HepG2 (cell line): ENCODE measurements at regions not wholly inside any gene's neighbourhood (a gene's known extent, or its start where the extent isn't known, plus 50 kb on each side); places are given as distances from the start of the nearest gene placed in this dataset.

Experiments
- AKAP8 ChIP-seq: sonication (generic); formaldehyde crosslinking; IDR thresholded peaks from 2 replicates; pipeline ENCODE4 v1.5.1; 2020; ENCODE audit warnings: mild to moderate bottlenecking, missing genetic modification reagents
- EZH2 ChIP-seq: conservative IDR thresholded peaks from 2 replicates; pipeline ENCODE4 v1.6.1; 2012; ENCODE audit warnings: mild to moderate bottlenecking, low read depth, low read length, moderate library complexity
- IRF2 ChIP-seq: IDR thresholded peaks from 2 replicates; pipeline ENCODE4 v1.6.1; 2018; ENCODE audit warnings: missing genetic modification reagents, missing compliant biosample characterization
- JUNB ChIP-seq: sonication (generic); formaldehyde crosslinking; IDR thresholded peaks from 2 replicates; pipeline ENCODE4 v1.8.0; 2022; ENCODE audit warnings: missing genetic modification reagents, mild to moderate bottlenecking, borderline replicate concordance
- KDM6A ChIP-seq: IDR thresholded peaks from 2 replicates; pipeline ENCODE4 v1.6.1; 2016; ENCODE audit warnings: low read depth
- MED1 ChIP-seq: sonication (generic); formaldehyde crosslinking; IDR thresholded peaks from 2 replicates; pipeline ENCODE4 v1.4.0; 2020; ENCODE audit warnings: missing genetic modification reagents
- NFIC ChIP-seq: IDR thresholded peaks from 2 replicates; pipeline ENCODE4 v1.6.1; 2012; ENCODE audit warnings: mild to moderate bottlenecking, low read length, inconsistent platforms
- PHB2 ChIP-seq: fragments of 450-650 bp; IDR thresholded peaks from 2 replicates; pipeline ENCODE4 v1.6.1; 2018; ENCODE audit not compliant: partially characterized antibody
- SMYD3 ChIP-seq: sonication (generic); formaldehyde crosslinking; IDR thresholded peaks from 2 replicates; pipeline ENCODE4 v1.8.1; 2023; ENCODE audit warnings: mild to moderate bottlenecking, missing genetic modification reagents
- THYN1 ChIP-seq: sonication (generic); formaldehyde crosslinking; IDR thresholded peaks from 2 replicates; pipeline ENCODE4 v1.8.1; 2023; ENCODE audit warnings: low read depth, mild to moderate bottlenecking, moderate library complexity, missing genetic modification reagents, borderline replicate concordance
- ZC3H13 ChIP-seq: sonication (generic); formaldehyde crosslinking; IDR thresholded peaks from 2 replicates; pipeline ENCODE4 v1.8.1; 2023; ENCODE audit warnings: mild to moderate bottlenecking, missing genetic modification reagents, moderate library complexity
- ZNF12 ChIP-seq: sonication (generic); formaldehyde crosslinking; IDR thresholded peaks from 2 replicates; pipeline ENCODE4 v1.5.0; 2020; ENCODE audit warnings: missing genetic modification reagents
- ZNF143 ChIP-seq: sonication (generic); formaldehyde crosslinking; IDR thresholded peaks from 2 replicates; pipeline ENCODE4 v1.4.0; 2020; ENCODE audit warnings: missing genetic modification reagents
- ZNF207 ChIP-seq: fragments of 450-650 bp; IDR thresholded peaks from 2 replicates; pipeline ENCODE4 v1.6.1; 2016; ENCODE audit warnings: antibody characterized with exemption, borderline replicate concordance
- ZNF24 ChIP-seq: fragments of 450-650 bp; IDR thresholded peaks from 2 replicates; pipeline ENCODE4 v1.6.1; 2017; ENCODE audit warnings: antibody characterized with exemption, mild to moderate bottlenecking
- ZNF441 ChIP-seq: sonication (generic); formaldehyde crosslinking; IDR thresholded peaks from 2 replicates; pipeline ENCODE4 v1.7.0; 2021; ENCODE audit warnings: missing genetic modification reagents, borderline replicate concordance
- ZNF569 ChIP-seq: sonication (generic); formaldehyde crosslinking; IDR thresholded peaks from 2 replicates; pipeline ENCODE4 v1.5.0; 2020; ENCODE audit warnings: mild to moderate bottlenecking, missing genetic modification reagents, moderate library complexity, borderline replicate concordance
- TF ChIP-seq, protein P1 (sequence below): sonication (generic); formaldehyde crosslinking; IDR thresholded peaks from 2 replicates; pipeline ENCODE4 v1.5.0; 2020; ENCODE audit warnings: missing genetic modification reagents, mild to moderate bottlenecking, borderline replicate concordance
- TF ChIP-seq, protein P2 (sequence below): sonication (generic); formaldehyde crosslinking; IDR thresholded peaks from 2 replicates; pipeline ENCODE4 v1.4.0; 2020; ENCODE audit warnings: missing genetic modification reagents, borderline replicate concordance
- TF ChIP-seq, protein P3 (sequence below): sonication (generic); formaldehyde crosslinking; IDR thresholded peaks from 2 replicates; pipeline ENCODE4 v1.4.0; 2020; ENCODE audit warnings: mild to moderate bottlenecking, missing genetic modification reagents

DNA sequence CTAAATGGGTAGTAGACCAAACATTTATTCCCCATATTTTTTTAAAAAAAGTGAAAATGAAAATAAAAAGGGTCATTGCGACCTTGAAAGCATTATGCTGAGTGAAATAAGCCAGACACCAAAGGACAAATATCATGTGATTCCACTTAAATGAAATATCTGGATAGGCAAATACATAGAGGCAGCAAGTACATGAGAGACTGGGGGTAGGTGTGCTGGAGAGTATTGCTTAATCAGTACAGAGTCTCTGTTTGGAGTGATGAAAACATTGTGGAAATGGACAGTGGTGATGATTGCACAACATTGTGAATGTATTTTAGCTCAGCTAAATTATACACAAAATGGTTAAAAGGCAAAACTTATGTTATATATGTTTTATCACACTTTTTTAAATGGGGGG, 169.4 kb downstream of the AKR1D1 start (continued):
- TF ChIP-seq, protein P1, sequence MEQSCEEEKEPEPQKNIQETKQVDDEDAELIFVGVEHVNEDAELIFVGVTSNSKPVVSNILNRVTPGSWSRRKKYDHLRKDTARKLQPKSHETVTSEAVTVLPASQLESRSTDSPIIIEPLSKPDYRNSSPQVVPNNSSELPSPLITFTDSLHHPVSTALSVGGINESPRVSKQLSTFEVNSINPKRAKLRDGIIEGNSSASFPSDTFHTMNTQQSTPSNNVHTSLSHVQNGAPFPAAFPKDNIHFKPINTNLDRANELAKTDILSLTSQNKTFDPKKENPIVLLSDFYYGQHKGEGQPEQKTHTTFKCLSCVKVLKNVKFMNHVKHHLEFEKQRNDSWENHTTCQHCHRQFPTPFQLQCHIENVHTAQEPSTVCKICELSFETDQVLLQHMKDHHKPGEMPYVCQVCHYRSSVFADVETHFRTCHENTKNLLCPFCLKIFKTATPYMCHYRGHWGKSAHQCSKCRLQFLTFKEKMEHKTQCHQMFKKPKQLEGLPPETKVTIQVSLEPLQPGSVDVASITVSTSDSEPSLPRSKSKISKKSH, result no peak
- no peak for TF ChIP-seq EZH2
- TF ChIP-seq KDM6A (CRISPR knock-in tag), result peak; percentile 50; the same call in 1 of the 2 replicates
- no peak; the same call in 1 of the 2 replicates for TF ChIP-seq JUNB (CRISPR knock-in tag)
- TF ChIP-seq NFIC, result peak; percentile 90
- TF ChIP-seq ZNF24, result no peak; the same call in 1 of the 2 replicates
- TF ChIP-seq SMYD3, result 0 out of 2 replicates have a peak, but pooled peaks have one; percentile 43
- no peak for TF ChIP-seq ZNF569 (CRISPR knock-in tag)
- TF ChIP-seq ZC3H13 (CRISPR knock-in tag), result no peak
- TF ChIP-seq ZNF12 (CRISPR knock-in tag), result peak; percentile 93
- peak; percentile 49; the same call in 1 of the 2 replicates for TF ChIP-seq ZNF441 (CRISPR knock-in tag)
- TF ChIP-seq THYN1, result no peak
- no peak for TF ChIP-seq PHB2
- no peak for TF ChIP-seq ZNF207
- peak; percentile 85 for TF ChIP-seq IRF2 (CRISPR knock-in tag)
- TF ChIP-seq, protein P2, sequence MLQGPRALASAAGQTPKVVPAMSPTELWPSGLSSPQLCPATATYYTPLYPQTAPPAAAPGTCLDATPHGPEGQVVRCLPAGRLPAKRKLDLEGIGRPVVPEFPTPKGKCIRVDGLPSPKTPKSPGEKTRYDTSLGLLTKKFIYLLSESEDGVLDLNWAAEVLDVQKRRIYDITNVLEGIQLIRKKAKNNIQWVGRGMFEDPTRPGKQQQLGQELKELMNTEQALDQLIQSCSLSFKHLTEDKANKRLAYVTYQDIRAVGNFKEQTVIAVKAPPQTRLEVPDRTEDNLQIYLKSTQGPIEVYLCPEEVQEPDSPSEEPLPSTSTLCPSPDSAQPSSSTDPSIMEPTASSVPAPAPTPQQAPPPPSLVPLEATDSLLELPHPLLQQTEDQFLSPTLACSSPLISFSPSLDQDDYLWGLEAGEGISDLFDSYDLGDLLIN (CRISPR knock-in tag), result no peak
- peak; percentile 98 for TF ChIP-seq MED1 (CRISPR knock-in tag)
- TF ChIP-seq ZNF143 (CRISPR knock-in tag), result no peak
- TF ChIP-seq, protein P3, sequence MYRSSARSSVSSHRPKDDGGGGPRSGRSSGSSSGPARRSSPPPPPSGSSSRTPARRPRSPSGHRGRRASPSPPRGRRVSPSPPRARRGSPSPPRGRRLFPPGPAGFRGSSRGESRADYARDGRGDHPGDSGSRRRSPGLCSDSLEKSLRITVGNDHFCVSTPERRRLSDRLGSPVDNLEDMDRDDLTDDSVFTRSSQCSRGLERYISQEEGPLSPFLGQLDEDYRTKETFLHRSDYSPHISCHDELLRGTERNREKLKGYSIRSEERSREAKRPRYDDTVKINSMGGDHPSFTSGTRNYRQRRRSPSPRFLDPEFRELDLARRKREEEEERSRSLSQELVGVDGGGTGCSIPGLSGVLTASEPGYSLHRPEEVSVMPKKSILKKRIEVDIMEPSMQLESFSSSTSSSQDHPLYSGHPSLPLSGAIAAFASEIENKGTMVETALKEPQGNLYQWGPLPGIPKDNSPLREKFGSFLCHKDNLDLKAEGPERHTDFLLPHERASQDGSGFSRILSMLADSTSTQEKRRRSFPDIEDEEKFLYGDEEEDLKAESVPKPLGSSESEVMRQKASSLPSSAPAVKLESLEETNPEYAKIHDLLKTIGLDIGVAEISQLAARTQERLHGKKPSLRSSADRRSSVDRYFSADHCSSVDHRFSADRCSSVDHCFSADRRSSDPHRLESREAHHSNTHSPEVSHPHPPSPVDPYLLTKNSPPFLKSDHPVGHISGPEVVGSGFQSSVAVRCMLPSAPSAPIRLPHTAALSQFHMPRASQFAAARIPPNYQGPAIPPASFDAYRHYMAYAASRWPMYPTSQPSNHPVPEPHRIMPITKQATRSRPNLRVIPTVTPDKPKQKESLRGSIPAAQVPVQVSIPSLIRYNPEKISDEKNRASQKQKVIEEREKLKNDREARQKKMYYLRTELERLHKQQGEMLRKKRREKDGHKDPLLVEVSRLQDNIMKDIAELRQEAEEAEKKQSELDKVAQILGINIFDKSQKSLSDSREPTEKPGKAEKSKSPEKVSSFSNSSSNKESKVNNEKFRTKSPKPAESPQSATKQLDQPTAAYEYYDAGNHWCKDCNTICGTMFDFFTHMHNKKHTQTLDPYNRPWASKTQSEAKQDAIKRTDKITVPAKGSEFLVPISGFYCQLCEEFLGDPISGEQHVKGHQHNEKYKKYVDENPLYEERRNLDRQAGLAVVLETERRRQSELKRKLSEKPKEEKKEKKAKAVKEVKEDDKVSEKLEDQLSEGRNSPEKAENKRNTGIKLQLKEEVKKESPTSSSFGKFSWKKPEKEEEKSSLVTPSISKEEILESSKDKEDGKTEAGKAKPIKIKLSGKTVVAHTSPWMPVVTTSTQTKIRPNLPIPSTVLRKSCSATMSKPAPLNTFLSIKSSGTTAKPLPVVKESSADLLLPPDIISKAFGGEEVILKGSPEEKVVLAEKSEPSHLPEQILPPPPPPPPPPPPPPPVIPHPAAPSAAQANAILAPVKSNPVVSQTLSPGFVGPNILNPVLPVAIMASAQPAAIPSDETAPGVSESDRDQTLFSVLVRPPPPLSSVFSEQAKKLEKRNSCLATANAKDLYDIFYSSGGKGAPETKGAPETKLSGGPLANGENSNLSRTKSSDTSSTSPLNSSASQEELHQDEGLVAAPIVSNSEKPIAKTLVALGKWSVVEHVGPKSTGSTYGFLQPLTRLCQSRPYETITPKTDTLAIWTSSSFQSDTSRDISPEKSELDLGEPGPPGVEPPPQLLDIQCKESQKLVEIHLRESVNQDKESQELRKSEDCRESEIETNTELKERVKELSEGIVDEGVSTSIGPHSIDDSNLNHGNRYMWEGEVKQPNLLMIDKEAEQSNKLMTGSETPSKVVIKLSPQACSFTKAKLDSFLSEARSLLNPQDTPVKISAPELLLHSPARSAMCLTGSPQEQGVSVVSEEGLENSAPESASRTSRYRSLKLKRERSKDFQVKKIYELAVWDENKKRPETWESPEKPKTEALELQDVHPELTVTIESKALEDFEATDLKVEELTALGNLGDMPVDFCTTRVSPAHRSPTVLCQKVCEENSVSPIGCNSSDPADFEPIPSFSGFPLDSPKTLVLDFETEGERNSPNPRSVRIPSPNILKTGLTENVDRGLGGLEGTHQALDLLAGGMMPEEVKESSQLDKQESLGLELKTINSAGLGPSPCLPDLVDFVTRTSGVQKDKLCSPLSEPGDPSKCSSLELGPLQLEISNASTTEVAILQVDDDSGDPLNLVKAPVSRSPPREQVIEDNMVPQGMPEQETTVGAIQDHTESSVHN (CRISPR knock-in tag), result no peak
- TF ChIP-seq AKAP8 (CRISPR knock-in tag), result no peak
